Endothelial cell of umbilical vein (primary cell): ENCODE measurements at regions not wholly inside any gene's neighbourhood (a gene's known extent, or its start where the extent isn't known, plus 50 kb on each side); places are given as distances from the start of the nearest gene placed in this dataset.

ENCODE experiments used
- BruUV-seq: library from RNA; stranded (reverse); fragments of 400-500 nt; replicated peaks from 2 replicates; lab custom pipeline; 2021; lab: Mats Ljungman, UMichigan
- CTCF ChIA-PET: fragments of 300-600, 350-600 bp; sonication (Branson Sonifier 250); formaldehyde crosslinking; loops from one replicate; lab custom pipeline; 2021; ENCODE audit warnings: antibody characterized with exemption, inconsistent platforms; lab: Charles Lee
- POLR2A ChIA-PET: fragments of 300-600, 350-600 bp; sonication (Branson Sonifier 250); formaldehyde crosslinking; loops from one replicate; lab custom pipeline; 2021; ENCODE audit warnings: antibody characterized with exemption, inconsistent platforms; lab: Charles Lee
- DNase-seq: peaks from one replicate; pipeline ENCODE4 v3.0.0-alpha.2; 2011; ENCODE audit warnings: low read depth, low spot score
- FAIRE-seq: peaks from 2 replicates; lab custom pipeline; 2011; peaks lifted over from hg19 to GRCh38; lab: Jason Lieb, UNC
- H2AFZ ChIP-seq: 2 replicates; pipeline ENCODE4 v1.6.0; 2012; ENCODE audit warnings: low read depth, low read length, control low read depth, inconsistent platforms
- H3K27ac ChIP-seq: 2 replicates; pipeline ENCODE4 v1.5.1; 2011; ENCODE audit warnings: low read depth, mild to moderate bottlenecking, control low read depth, low read length, moderate library complexity; ENCODE audit not compliant: insufficient read depth
- H3K27me3 ChIP-seq, 2 experiments: 2 replicates each; pipeline versions ENCODE4 v1.6.0 to v1.6.1; 2011; ENCODE audit warnings: low read length in 2 of 2, mixed read lengths in 1 of 2; ENCODE audit not compliant: control insufficient read depth in 2 of 2, insufficient read depth in 2 of 2
- H3K36me3 ChIP-seq, 2 experiments: 2 replicates in 1 of 2; 3 replicates in 1 of 2; pipeline ENCODE4 v1.5.1; 2011; ENCODE audit warnings: low read length in 2 of 2, mild to moderate bottlenecking in 1 of 2, moderate library complexity in 1 of 2; ENCODE audit not compliant: control insufficient read depth in 2 of 2, insufficient read depth in 2 of 2; ENCODE audit errors: extremely low read depth in 1 of 2
- H3K4me1 ChIP-seq: 3 replicates; pipeline ENCODE4 v1.5.1; 2011; ENCODE audit warnings: mild to moderate bottlenecking, low read length; ENCODE audit not compliant: control insufficient read depth, insufficient read depth; ENCODE audit errors: extremely low read depth
- H3K4me2 ChIP-seq: 2 replicates; pipeline ENCODE4 v1.6.1; 2011; ENCODE audit warnings: low read length, control low read depth, mixed read lengths; ENCODE audit not compliant: insufficient read depth
- H3K4me3 ChIP-seq, 3 experiments: fragments of 200-600 bp in 1 of 3; sonication (generic), shearing (Covaris generic) in 1 of 3; replicated peaks in 1 of 3; 2 replicates each; pipeline ENCODE4 v1.5.1; 2011 to 2016; ENCODE audit warnings: control low read depth in 3 of 3, low read length in 3 of 3, mild to moderate bottlenecking in 2 of 3, inconsistent platforms in 1 of 3, low read depth in 1 of 3, moderate library complexity in 1 of 3; ENCODE audit not compliant: insufficient read depth in 1 of 3
- H3K79me2 ChIP-seq: 2 replicates; pipeline ENCODE4 v1.6.0; 2012; ENCODE audit warnings: low read length, inconsistent platforms; ENCODE audit not compliant: control insufficient read depth, insufficient read depth
- H3K9ac ChIP-seq: replicated peaks from 2 replicates; pipeline ENCODE3; 2011; ENCODE audit warnings: low read length, control low read depth; ENCODE audit not compliant: insufficient read depth; ENCODE audit errors: extremely low read depth
- H3K9me1 ChIP-seq: replicated peaks from 3 replicates; pipeline ENCODE4 v1.6.0; 2011; ENCODE audit warnings: mild to moderate bottlenecking, low read length; ENCODE audit not compliant: control insufficient read depth, insufficient read depth; ENCODE audit errors: extremely low read depth
- H3K9me3 ChIP-seq: replicated peaks from 2 replicates; pipeline ENCODE4 v1.5.1; 2012; ENCODE audit warnings: low read length, inconsistent platforms; ENCODE audit not compliant: control insufficient read depth, insufficient read depth
- H4K20me1 ChIP-seq: replicated peaks from 2 replicates; pipeline ENCODE3; 2011; ENCODE audit warnings: mild to moderate bottlenecking, low read length; ENCODE audit not compliant: control insufficient read depth, insufficient read depth; ENCODE audit errors: extremely low read depth
- EZH2 ChIP-seq: IDR thresholded peaks from 2 replicates; pipeline ENCODE4 v1.6.1; 2012; ENCODE audit warnings: borderline replicate concordance, low read depth, mild to moderate bottlenecking, moderate library complexity, low read length, inconsistent platforms; ENCODE audit not compliant: severe bottlenecking
- FOS ChIP-seq: IDR thresholded peaks from 2 replicates; pipeline ENCODE4 v1.6.1; 2011; ENCODE audit warnings: mild to moderate bottlenecking, low read length, moderate library complexity, borderline replicate concordance; ENCODE audit not compliant: insufficient read depth
- GATA2 ChIP-seq: IDR thresholded peaks from 2 replicates; pipeline ENCODE4 v1.7.0; 2011; ENCODE audit warnings: low read depth, mild to moderate bottlenecking, moderate library complexity, mixed read lengths, low read length; ENCODE audit not compliant: insufficient read length, insufficient read depth
- JUN ChIP-seq: IDR thresholded peaks from 2 replicates; pipeline ENCODE4 v1.6.1; 2011; ENCODE audit warnings: borderline replicate concordance, low read depth; ENCODE audit not compliant: insufficient read length, insufficient read depth
- MYC ChIP-seq: IDR thresholded peaks from one replicate; pipeline ENCODE4 v1.6.1; 2011; ENCODE audit warnings: mild to moderate bottlenecking, low read depth, low read length
- POLR2A ChIP-seq: IDR thresholded peaks from 2 replicates; pipeline ENCODE4 v1.6.1; 2012; ENCODE audit warnings: low read depth, mild to moderate bottlenecking, control low read depth, low read length
- POLR2AphosphoS5 ChIP-seq: IDR thresholded peaks from 2 replicates; pipeline ENCODE4 v1.6.1; 2012; ENCODE audit warnings: low read depth, mild to moderate bottlenecking, control low read depth, low read length, moderate library complexity; ENCODE audit not compliant: insufficient read depth
- dilution Hi-C: fragments of 300-500 bp; cut with MboI; formaldehyde crosslinking; loops from one replicate; pipeline ENCODE4 v1.15.0; 2019; ENCODE audit warnings: low sequenced_read_pairs; ENCODE audit not compliant: extremely low pct_ligation_motif_present
- intact Hi-C: fragments of 100-400 bp; cut with micrococcal nuclease; formaldehyde crosslinking; loops from one replicate; pipeline ENCODE4 v1.10.0; 2022
- TF ChIP-seq, protein P1 (sequence below): IDR thresholded peaks from 2 replicates; pipeline ENCODE4 v1.6.1; 2011; ENCODE audit not compliant: insufficient read depth, insufficient read length
- TF ChIP-seq, protein P2 (sequence below), 2 donors: IDR thresholded peaks; 1 replicate in 1 of 2; 2 replicates in 1 of 2; pipeline ENCODE4 v1.5.1; 2011; ENCODE audit warnings: low read length in 2 of 2, mild to moderate bottlenecking in 2 of 2, moderate library complexity in 2 of 2, control low read depth in 1 of 2, inconsistent platforms in 1 of 2, low read depth in 1 of 2; ENCODE audit not compliant: insufficient read depth in 1 of 2; ENCODE audit errors: extremely low read depth in 1 of 2

DNA sequence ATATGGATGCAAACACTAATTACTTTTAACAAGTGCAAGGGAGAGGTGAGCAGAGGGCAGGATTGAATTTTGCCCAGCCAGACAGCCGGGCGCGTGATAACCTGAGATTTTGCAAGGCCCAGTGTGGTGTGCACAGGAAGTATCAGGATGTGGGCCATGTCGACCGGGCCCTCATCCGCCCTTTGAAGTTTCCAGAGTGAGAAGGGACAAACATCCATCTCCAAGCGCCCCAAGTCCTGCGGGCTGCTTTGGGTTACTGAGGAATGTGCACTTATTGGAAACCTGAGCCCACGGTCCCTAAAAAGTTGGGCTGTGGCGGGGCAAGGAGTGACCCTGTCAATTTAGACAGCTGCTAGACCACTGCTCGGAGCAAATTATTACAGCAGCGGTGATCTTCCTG, 272.2 kb upstream of the IRX2 start:
- FAIRE-seq (no peak), DNase-seq (no peak)
- no peaks in the 10 kb centered on the region for H3K36me3 ChIP-seq
- no peaks in the 10 kb centered on the region for H3K4me1 ChIP-seq
- intact Hi-C loops, result no loop called here
- no peak overlapping the region for H2AFZ ChIP-seq
- no peaks in the 10 kb centered on the region for H3K79me2 ChIP-seq
- no peaks in the 10 kb centered on the region for H3K27me3 ChIP-seq
- BruUV-seq, result no TSS peak
- H3K4me3 ChIP-seq, result no peak overlapping the region
- H3K9me1 ChIP-seq, result no peaks in the 10 kb centered on the region
- H3K9me3 ChIP-seq, result peaks cover 11% of the 10 kb centered on the region
- H3K27ac ChIP-seq, result no peak overlapping the region
- no peak overlapping the region for H3K4me2 ChIP-seq
- ChIA-PET CTCF (no interaction called here), POLR2A (no interaction called here)
- TF ChIP-seq EZH2 (no peak), POLR2A (no peak), MYC (no peak), POLR2AphosphoS5 (no peak), FOS (no peak), GATA2 (no peak), JUN (no peak)
- TF ChIP-seq, protein P1, sequence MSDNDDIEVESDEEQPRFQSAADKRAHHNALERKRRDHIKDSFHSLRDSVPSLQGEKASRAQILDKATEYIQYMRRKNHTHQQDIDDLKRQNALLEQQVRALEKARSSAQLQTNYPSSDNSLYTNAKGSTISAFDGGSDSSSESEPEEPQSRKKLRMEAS, result no peak
- TF ChIP-seq, protein P2, sequence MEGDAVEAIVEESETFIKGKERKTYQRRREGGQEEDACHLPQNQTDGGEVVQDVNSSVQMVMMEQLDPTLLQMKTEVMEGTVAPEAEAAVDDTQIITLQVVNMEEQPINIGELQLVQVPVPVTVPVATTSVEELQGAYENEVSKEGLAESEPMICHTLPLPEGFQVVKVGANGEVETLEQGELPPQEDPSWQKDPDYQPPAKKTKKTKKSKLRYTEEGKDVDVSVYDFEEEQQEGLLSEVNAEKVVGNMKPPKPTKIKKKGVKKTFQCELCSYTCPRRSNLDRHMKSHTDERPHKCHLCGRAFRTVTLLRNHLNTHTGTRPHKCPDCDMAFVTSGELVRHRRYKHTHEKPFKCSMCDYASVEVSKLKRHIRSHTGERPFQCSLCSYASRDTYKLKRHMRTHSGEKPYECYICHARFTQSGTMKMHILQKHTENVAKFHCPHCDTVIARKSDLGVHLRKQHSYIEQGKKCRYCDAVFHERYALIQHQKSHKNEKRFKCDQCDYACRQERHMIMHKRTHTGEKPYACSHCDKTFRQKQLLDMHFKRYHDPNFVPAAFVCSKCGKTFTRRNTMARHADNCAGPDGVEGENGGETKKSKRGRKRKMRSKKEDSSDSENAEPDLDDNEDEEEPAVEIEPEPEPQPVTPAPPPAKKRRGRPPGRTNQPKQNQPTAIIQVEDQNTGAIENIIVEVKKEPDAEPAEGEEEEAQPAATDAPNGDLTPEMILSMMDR (IDR thresholded peaks at IDR 0.05; ENCODE audit: extremely low read depth in 1 of 2, insufficient read depth in 1 of 2, low read depth in 1 of 2, low read length in 2 of 2), result no peak
- no peaks in the 10 kb centered on the region for H4K20me1 ChIP-seq
- dilution Hi-C loops, result no loop called here
- no peak overlapping the region for H3K9ac ChIP-seq
